Kidney (tissue), 13 donors: ENCODE measurements at regions not wholly inside any gene's neighbourhood (a gene's known extent, or its start where the extent isn't known, plus 50 kb on each side); places are given as distances from the start of the nearest gene placed in this dataset.

Source experiments
- DNase-seq, 5 donors: peaks; one replicate each; pipeline ENCODE4 v3.0.0-alpha.2; 2013 to 2020
- FAIRE-seq: peaks from 2 replicates; lab custom pipeline; 2012; peaks lifted over from hg19 to GRCh38; lab: Jason Lieb, UNC
- H3K27ac ChIP-seq, 2 donors: one replicate each; pipeline ENCODE4 v1.7.0; 2013; ENCODE audit warnings: low read depth in 2 of 2, low read length in 2 of 2, inconsistent platforms in 1 of 2
- H3K27me3 ChIP-seq: one replicate; pipeline ENCODE4 v1.7.1; 2013; ENCODE audit warnings: low read length, inconsistent platforms; ENCODE audit not compliant: control insufficient read depth, insufficient read depth
- H3K36me3 ChIP-seq, 3 donors: one replicate each; pipeline versions ENCODE4 v1.7.0 to v1.7.1; 2013; ENCODE audit warnings: low read length in 3 of 3, control low read depth in 1 of 3, inconsistent platforms in 1 of 3; ENCODE audit not compliant: insufficient read depth in 3 of 3, control insufficient read depth in 2 of 3
- H3K4me1 ChIP-seq, 3 donors: one replicate each; pipeline versions ENCODE4 v1.7.0 to v1.7.1; 2013; ENCODE audit warnings: low read length in 3 of 3, inconsistent platforms in 1 of 3, low read depth in 1 of 3; ENCODE audit not compliant: control insufficient read depth in 2 of 3, insufficient read depth in 2 of 3
- H3K4me3 ChIP-seq, 3 donors: one replicate each; pipeline versions ENCODE4 v1.7.0 to v1.8.1; 2013; ENCODE audit warnings: low read length in 3 of 3, control low read depth in 1 of 3, inconsistent platforms in 1 of 3
- H3K9ac ChIP-seq, 3 donors: one replicate each; pipeline versions ENCODE4 v1.7.0 to v1.7.1; 2013; ENCODE audit warnings: low read length in 3 of 3, control low read depth in 1 of 3, inconsistent platforms in 1 of 3
- H3K9me3 ChIP-seq, 3 donors: one replicate each; pipeline versions ENCODE4 v1.7.0 to v1.7.1; 2013; ENCODE audit warnings: low read length in 3 of 3, control low read depth in 1 of 3, inconsistent platforms in 1 of 3; ENCODE audit not compliant: control insufficient read depth in 2 of 3, insufficient read depth in 1 of 3
- CTCF ChIP-seq: IDR thresholded peaks from 3 replicates; pipeline ENCODE4 v1.5.1; 2012; ENCODE audit warnings: mild to moderate bottlenecking, moderate library complexity, borderline replicate concordance; ENCODE audit not compliant: insufficient read depth; ENCODE audit errors: extremely low read depth
- intact Hi-C: fragments of 100-400 bp; cut with DNase I; formaldehyde crosslinking; loops from one replicate; pipeline ENCODE4 v1.11.1; 2022
- donor health status: control.
- donor health status: control.
- donor health status: control.
- donor health status: control.
- donor health status: control.
- donor health status: DM: yes; HTN: yes; CAD: no.
- donor health status: Normal renal cell carcinoma (clear cell type).

GRCh38 chr11:4213746-4214145, 119.1 kb downstream of the RRM1 start:
- no peak for TF ChIP-seq CTCF
- no peak for DNase-seq
- intact Hi-C loops: no loop called here
- Histone ChIP-seq H3K36me3 (no peaks in the 10 kb centered on the region), H3K27ac (no peak overlapping the region), H3K4me3 (no peak overlapping the region), H3K9me3 (no peaks in the 10 kb centered on the region), H3K4me1 (no peaks in the 10 kb centered on the region), H3K27me3 (no peaks in the 10 kb centered on the region), H3K9ac (no peak overlapping the region)
- no peak for FAIRE-seq

GRCh38 chr11:4211991-4212390, 117.4 kb downstream of the RRM1 start:
- Histone ChIP-seq H3K27ac (no peak overlapping the region), H3K27me3 (no peaks in the 10 kb centered on the region), H3K4me1 (no peaks in the 10 kb centered on the region), H3K9ac (no peak overlapping the region), H3K4me3 (no peak overlapping the region), H3K36me3 (no peaks in the 10 kb centered on the region), H3K9me3 (no peaks in the 10 kb centered on the region)
- FAIRE-seq: no peak
- no peak for TF ChIP-seq CTCF
- intact Hi-C loops: no loop called here
- DNase-seq: no peak

GRCh38 chr11:4203603-4204360, 109.2 kb downstream of the RRM1 start:
- DNase-seq (no peak), FAIRE-seq (no peak)
- Histone ChIP-seq H3K36me3 (no peaks in the 10 kb centered on the region), H3K4me1 (no peaks in the 10 kb centered on the region), H3K9me3 (no peaks in the 10 kb centered on the region), H3K27ac (no peak overlapping the region), H3K27me3 (no peaks in the 10 kb centered on the region), H3K4me3 (no peak overlapping the region), H3K9ac (no peak overlapping the region)
- no peak for TF ChIP-seq CTCF
- intact Hi-C loops: no loop called here

DNA sequence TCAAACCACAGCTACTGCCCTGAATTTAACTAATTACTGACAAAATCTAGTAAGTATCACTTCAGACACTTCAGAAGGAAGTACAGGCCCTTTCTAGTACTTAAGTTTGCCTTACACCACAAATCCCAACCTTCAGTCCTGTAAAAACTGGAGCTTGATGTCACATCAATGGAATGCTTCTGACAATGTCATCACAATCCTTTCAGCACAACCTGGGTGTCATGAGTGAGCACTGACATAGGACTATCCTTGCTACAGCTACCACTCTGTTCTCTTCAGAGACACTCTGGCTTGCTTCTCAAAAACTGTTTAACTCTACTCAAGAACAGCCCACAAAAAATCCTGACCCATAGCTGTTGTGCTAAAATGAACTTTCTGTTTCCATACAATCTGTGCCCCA, 108.2 kb downstream of the RRM1 start:
- TF ChIP-seq CTCF: no peak
- DNase-seq (no peak), FAIRE-seq (no peak)
- intact Hi-C loops: no loop called here
- H3K36me3 ChIP-seq: no peaks in the 10 kb centered on the region
- H3K9me3 ChIP-seq: no peaks in the 10 kb centered on the region
- no peaks in the 10 kb centered on the region for H3K27me3 ChIP-seq
- no peaks in the 10 kb centered on the region for H3K4me1 ChIP-seq
- H3K9ac ChIP-seq: no peak overlapping the region
- no peak overlapping the region for H3K4me3 ChIP-seq
- no peak overlapping the region for H3K27ac ChIP-seq
